ENCODE measurements at regions not wholly inside any gene's neighbourhood (a gene's known extent, or its start where the extent isn't known, plus 50 kb on each side); places are given as distances from the start of the nearest gene placed in this dataset.

- TF ChIP-seq CTCF (conservative IDR thresholded peaks at IDR 0.05; ENCODE audit: low read depth in 2 of 2) (no peak), REST (IDR thresholded peaks at IDR 0.05; ENCODE audit: unreplicated experiment) (no peak), POLR2AphosphoS5 (IDR thresholded peaks at IDR 0.05; ENCODE audit: low read depth) (no peak)
Observed at GRCh38 chr5:18491349-18491748, 857.1 kb downstream of the TAF11L14 start.
